Stomach (tissue), 4 donors: ENCODE measurements at regions not wholly inside any gene's neighbourhood (a gene's known extent, or its start where the extent isn't known, plus 50 kb on each side); places are given as distances from the start of the nearest gene placed in this dataset.

Experiments
- POLR2A ChIP-seq, 4 donors: fragments of 450-650 bp; IDR thresholded peaks; one replicate each; pipeline ENCODE4 v1.6.1; 2016; ENCODE audit warnings: antibody characterized with exemption in 4 of 4, control low read depth in 2 of 4, mild to moderate bottlenecking in 1 of 4, moderate library complexity in 1 of 4
- TF ChIP-seq, protein P1 (sequence below), 7 experiments: fragments of 450-650 bp in 4 of 7; fragments of 200-600 bp in 3 of 7; sonication (generic) in 3 of 7; IDR thresholded peaks; one replicate each; pipeline ENCODE4 v1.5.1; 2016 to 2019; ENCODE audit warnings: antibody characterized with exemption in 7 of 7, control low read depth in 2 of 7, mild to moderate bottlenecking in 1 of 7

DNA sequence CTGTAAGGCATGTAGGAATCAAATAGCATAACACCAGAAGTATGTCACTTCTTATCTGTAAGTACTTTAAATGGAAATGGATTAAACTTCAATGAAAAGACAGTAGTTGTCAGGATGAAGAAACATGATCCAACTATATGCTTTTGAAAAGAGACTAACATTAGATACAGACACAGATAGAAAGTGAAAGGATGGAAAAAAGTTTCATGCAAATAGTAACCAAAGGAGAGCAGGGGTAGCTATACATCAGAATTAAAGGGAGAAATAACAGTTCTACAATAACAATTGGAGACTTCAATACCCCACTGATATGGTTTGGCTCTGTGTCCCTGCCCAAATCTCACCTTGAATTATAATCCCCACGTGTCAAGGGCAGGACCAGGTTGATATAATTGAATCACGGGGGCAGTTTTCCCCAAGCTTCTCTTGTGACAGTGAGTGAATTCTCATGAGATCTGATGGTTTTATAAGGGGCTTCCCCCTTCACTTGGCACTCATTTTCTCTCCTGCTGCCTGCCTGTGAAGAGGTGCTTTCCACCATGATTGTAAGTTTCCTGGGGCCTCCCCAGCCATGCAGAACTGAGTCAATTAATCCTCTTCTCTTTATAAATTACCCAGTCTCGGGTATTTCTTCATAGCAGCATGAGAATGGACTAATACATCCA, 205.4 kb upstream of the CDH2 start:
- TF ChIP-seq, protein P1, sequence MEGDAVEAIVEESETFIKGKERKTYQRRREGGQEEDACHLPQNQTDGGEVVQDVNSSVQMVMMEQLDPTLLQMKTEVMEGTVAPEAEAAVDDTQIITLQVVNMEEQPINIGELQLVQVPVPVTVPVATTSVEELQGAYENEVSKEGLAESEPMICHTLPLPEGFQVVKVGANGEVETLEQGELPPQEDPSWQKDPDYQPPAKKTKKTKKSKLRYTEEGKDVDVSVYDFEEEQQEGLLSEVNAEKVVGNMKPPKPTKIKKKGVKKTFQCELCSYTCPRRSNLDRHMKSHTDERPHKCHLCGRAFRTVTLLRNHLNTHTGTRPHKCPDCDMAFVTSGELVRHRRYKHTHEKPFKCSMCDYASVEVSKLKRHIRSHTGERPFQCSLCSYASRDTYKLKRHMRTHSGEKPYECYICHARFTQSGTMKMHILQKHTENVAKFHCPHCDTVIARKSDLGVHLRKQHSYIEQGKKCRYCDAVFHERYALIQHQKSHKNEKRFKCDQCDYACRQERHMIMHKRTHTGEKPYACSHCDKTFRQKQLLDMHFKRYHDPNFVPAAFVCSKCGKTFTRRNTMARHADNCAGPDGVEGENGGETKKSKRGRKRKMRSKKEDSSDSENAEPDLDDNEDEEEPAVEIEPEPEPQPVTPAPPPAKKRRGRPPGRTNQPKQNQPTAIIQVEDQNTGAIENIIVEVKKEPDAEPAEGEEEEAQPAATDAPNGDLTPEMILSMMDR (IDR thresholded peaks at IDR 0.05), result no peak
- no peak for TF ChIP-seq POLR2A (IDR thresholded peaks at IDR 0.05)
